Neural cell (in vitro differentiated cells): ENCODE measurements at regions not wholly inside any gene's neighbourhood (a gene's known extent, or its start where the extent isn't known, plus 50 kb on each side); places are given as distances from the start of the nearest gene placed in this dataset.

Experiments used
- H2AFZ ChIP-seq: fragments of 200-600, 300-800 bp; sonication (generic), shearing (Covaris generic); 2 replicates; pipeline ENCODE4 v1.6.0; 2014; ENCODE audit warnings: low read depth, mild to moderate bottlenecking, antibody characterized with exemption, low read length, moderate library complexity
- H3F3A ChIP-seq: fragments of 200-600 bp; shearing (Covaris generic); 2 replicates; pipeline ENCODE4 v1.6.1; 2016; ENCODE audit warnings: mild to moderate bottlenecking, moderate library complexity, mixed read lengths, antibody characterized with exemption, low read length; ENCODE audit not compliant: insufficient read depth, poor library complexity, severe bottlenecking
- H3K27ac ChIP-seq: fragments of 200-600, 300-800 bp; sonication (generic), shearing (Covaris generic); 2 replicates; pipeline ENCODE4 v1.5.1; 2014; ENCODE audit warnings: mild to moderate bottlenecking, low read length, moderate library complexity
- H3K27me3 ChIP-seq: fragments of 300-800, 200-600 bp; sonication (generic), shearing (Covaris generic); 2 replicates; pipeline ENCODE4 v1.6.0; 2014; ENCODE audit warnings: mild to moderate bottlenecking, low read depth, low read length, moderate library complexity; ENCODE audit not compliant: insufficient read depth
- H3K36me3 ChIP-seq: fragments of 300-800, 200-600 bp; sonication (generic), shearing (Covaris generic); 2 replicates; pipeline ENCODE4 v1.5.1; 2014; ENCODE audit warnings: mild to moderate bottlenecking, antibody characterized with exemption, low read length, moderate library complexity; ENCODE audit not compliant: insufficient read depth
- H3K4me2 ChIP-seq: fragments of 300-800, 200-600 bp; sonication (generic), shearing (Covaris generic); 2 replicates; pipeline ENCODE4 v1.6.0; 2014; ENCODE audit warnings: mild to moderate bottlenecking, low read length
- H3K4me3 ChIP-seq: fragments of 300-800, 200-600 bp; sonication (generic), shearing (Covaris generic); 2 replicates; pipeline ENCODE4 v1.5.1; 2014; ENCODE audit warnings: mild to moderate bottlenecking, low read length, moderate library complexity
- H3K79me2 ChIP-seq: fragments of 200-600 bp; shearing (Covaris generic); replicated peaks from 2 replicates; pipeline ENCODE4 v1.6.0; 2014; ENCODE audit warnings: mild to moderate bottlenecking, low read length, moderate library complexity; ENCODE audit not compliant: insufficient read depth
- H3K9ac ChIP-seq: fragments of 300-800, 200-600 bp; sonication (generic), shearing (Covaris generic); 2 replicates; pipeline ENCODE4 v1.6.1; 2016; ENCODE audit warnings: mild to moderate bottlenecking, low read length, mixed read lengths
- H3K9me2 ChIP-seq: fragments of 200-600 bp; shearing (Covaris generic); 2 replicates; pipeline ENCODE4 v1.6.1; 2016; ENCODE audit warnings: mild to moderate bottlenecking, low read length, mixed read lengths; ENCODE audit not compliant: insufficient read depth
- H3K9me3 ChIP-seq: fragments of 200-600, 300-800 bp; sonication (generic), shearing (Covaris generic); 2 replicates; pipeline ENCODE4 v1.6.1; 2016; ENCODE audit warnings: mild to moderate bottlenecking, mixed run types, low read length, moderate library complexity, mixed read lengths
- H4K20me1 ChIP-seq: fragments of 200-600 bp; shearing (Covaris generic); 2 replicates; pipeline ENCODE4 v1.6.1; 2016; ENCODE audit warnings: mild to moderate bottlenecking, mixed run types; ENCODE audit not compliant: insufficient read depth
- CTCF ChIP-seq: fragments of 450-650 bp; IDR thresholded peaks from 2 replicates; pipeline ENCODE4 v1.5.1; 2014; ENCODE audit warnings: antibody characterized with exemption, mild to moderate bottlenecking, moderate library complexity; ENCODE audit not compliant: poor library complexity, severe bottlenecking
- EP300 ChIP-seq: fragments of 450-650 bp; conservative IDR thresholded peaks from 2 replicates; pipeline ENCODE4 v1.6.1; 2014; ENCODE audit warnings: antibody characterized with exemption, mild to moderate bottlenecking, moderate library complexity; ENCODE audit not compliant: poor library complexity, severe bottlenecking
- EZH2 ChIP-seq: fragments of 200-600, 300-800 bp; shearing (Covaris generic), sonication (generic); IDR thresholded peaks from 2 replicates; pipeline ENCODE4 v1.6.1; 2014; ENCODE audit warnings: antibody characterized with exemption, low read length, borderline replicate concordance, mild to moderate bottlenecking; ENCODE audit not compliant: insufficient read depth, poor library complexity, severe bottlenecking
- MXI1 ChIP-seq: fragments of 450-650 bp; conservative IDR thresholded peaks from 2 replicates; pipeline ENCODE4 v1.6.1; 2014; ENCODE audit warnings: antibody characterized with exemption, mild to moderate bottlenecking; ENCODE audit not compliant: poor library complexity, severe bottlenecking
- POLR2AphosphoS5 ChIP-seq: IDR thresholded peaks from 2 replicates; pipeline ENCODE4 v1.6.1; 2012
- RAD21 ChIP-seq: fragments of 450-650 bp; conservative IDR thresholded peaks from 2 replicates; pipeline ENCODE4 v1.6.1; 2014; ENCODE audit warnings: antibody characterized with exemption, mild to moderate bottlenecking, moderate library complexity
- SMC3 ChIP-seq: fragments of 450-650 bp; conservative IDR thresholded peaks from 2 replicates; pipeline ENCODE4 v1.6.1; 2014; ENCODE audit warnings: antibody characterized with exemption, mild to moderate bottlenecking, moderate library complexity; ENCODE audit not compliant: poor library complexity
- TAF1 ChIP-seq: IDR thresholded peaks from 2 replicates; pipeline ENCODE4 v1.6.1; 2012; ENCODE audit warnings: low read depth
- TF ChIP-seq, protein P1 (sequence below): IDR thresholded peaks from 2 replicates; pipeline ENCODE4 v1.6.1; 2012; ENCODE audit warnings: borderline replicate concordance

- H3K79me2 ChIP-seq = no peaks in the 10 kb centered on the region
- H3K36me3 ChIP-seq = no peaks in the 10 kb centered on the region
- H3K9me2 ChIP-seq = no peaks in the 10 kb centered on the region
- no peak overlapping the region for H3K4me3 ChIP-seq
- no peaks in the 10 kb centered on the region for H3F3A ChIP-seq
- H3K9ac ChIP-seq = no peak overlapping the region
- H3K27me3 ChIP-seq = no peaks in the 10 kb centered on the region
- no peak overlapping the region for H3K4me2 ChIP-seq
- H3K27ac ChIP-seq = no peak overlapping the region
- H4K20me1 ChIP-seq = no peaks in the 10 kb centered on the region
- no peak for TF ChIP-seq CTCF
- no peak for TF ChIP-seq EZH2
- no peak overlapping the region for H2AFZ ChIP-seq
- H3K9me3 ChIP-seq = no peaks in the 10 kb centered on the region
These were observed 182.2 kb downstream of the ZFP36L2 start for GRCh38 chr2:43044093-43044681.

DNA sequence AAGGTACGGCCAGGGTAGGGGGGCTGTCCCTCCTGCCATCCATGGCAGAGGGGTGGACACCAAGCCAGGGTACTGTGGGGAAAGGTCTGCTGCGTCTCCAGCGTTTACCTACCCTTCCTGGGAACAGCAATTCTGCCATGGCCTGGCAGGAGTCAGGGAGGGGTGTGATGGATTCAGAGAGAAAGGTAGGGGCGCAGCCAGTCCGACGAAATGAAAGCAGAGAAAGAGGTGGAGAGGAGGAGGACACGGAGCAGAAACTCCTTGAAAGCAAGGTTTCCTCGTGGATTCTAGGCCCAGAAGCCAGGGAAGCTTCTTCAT is 182.9 kb downstream of the ZFP36L2 start:
- Histone ChIP-seq H3K79me2 (no peaks in the 10 kb centered on the region), H3K27ac (no peak overlapping the region), H3K4me3 (no peak overlapping the region), H3K36me3 (no peaks in the 10 kb centered on the region), H3F3A (no peaks in the 10 kb centered on the region), H4K20me1 (no peaks in the 10 kb centered on the region), H3K4me2 (no peak overlapping the region), H3K9me2 (no peaks in the 10 kb centered on the region), H3K9ac (no peak overlapping the region), H2AFZ (no peak overlapping the region), H3K27me3 (no peaks in the 10 kb centered on the region), H3K9me3 (no peaks in the 10 kb centered on the region)
- TF ChIP-seq, protein P1, sequence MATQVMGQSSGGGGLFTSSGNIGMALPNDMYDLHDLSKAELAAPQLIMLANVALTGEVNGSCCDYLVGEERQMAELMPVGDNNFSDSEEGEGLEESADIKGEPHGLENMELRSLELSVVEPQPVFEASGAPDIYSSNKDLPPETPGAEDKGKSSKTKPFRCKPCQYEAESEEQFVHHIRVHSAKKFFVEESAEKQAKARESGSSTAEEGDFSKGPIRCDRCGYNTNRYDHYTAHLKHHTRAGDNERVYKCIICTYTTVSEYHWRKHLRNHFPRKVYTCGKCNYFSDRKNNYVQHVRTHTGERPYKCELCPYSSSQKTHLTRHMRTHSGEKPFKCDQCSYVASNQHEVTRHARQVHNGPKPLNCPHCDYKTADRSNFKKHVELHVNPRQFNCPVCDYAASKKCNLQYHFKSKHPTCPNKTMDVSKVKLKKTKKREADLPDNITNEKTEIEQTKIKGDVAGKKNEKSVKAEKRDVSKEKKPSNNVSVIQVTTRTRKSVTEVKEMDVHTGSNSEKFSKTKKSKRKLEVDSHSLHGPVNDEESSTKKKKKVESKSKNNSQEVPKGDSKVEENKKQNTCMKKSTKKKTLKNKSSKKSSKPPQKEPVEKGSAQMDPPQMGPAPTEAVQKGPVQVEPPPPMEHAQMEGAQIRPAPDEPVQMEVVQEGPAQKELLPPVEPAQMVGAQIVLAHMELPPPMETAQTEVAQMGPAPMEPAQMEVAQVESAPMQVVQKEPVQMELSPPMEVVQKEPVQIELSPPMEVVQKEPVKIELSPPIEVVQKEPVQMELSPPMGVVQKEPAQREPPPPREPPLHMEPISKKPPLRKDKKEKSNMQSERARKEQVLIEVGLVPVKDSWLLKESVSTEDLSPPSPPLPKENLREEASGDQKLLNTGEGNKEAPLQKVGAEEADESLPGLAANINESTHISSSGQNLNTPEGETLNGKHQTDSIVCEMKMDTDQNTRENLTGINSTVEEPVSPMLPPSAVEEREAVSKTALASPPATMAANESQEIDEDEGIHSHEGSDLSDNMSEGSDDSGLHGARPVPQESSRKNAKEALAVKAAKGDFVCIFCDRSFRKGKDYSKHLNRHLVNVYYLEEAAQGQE = no peak
- TF ChIP-seq CTCF (no peak), SMC3 (no peak), EZH2 (no peak), POLR2AphosphoS5 (no peak), MXI1 (no peak), EP300 (no peak), TAF1 (no peak), RAD21 (no peak)
